ENCODE measurements at regions not wholly inside any gene's neighbourhood (a gene's known extent, or its start where the extent isn't known, plus 50 kb on each side); places are given as distances from the start of the nearest gene placed in this dataset.
"Not testable (repeated sequence)": the region's sequence is repeated elsewhere in the genome, so short reads cannot be mapped to it uniquely, and the experiment has no call there.

- DNase-seq (ENCODE audit: low read depth, low spot score) = no peak
Measured at GRCh38 chr13:83485101-83485500, 397.2 kb downstream of the SLITRK1 start.

DNA sequence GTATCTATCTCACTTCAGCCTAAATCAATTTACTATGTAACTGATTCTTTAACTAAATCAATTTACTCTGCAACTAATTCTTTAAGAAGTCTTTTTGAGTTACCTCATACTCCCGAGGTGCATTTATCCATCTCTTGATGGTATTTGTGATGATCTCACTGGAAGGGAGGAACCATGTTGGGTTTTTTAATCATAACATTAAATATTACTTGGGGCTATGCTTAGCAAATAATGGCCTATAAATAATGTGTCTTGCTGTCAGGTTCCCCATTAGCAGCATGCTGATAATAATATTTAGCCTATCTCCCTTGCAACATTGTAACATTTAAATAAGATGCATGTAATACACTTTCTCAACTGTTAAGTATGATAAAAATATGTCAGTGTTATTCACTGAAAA is 411.3 kb downstream of the SLITRK1 start:
- no peak for DNase-seq (ENCODE audit: low read depth, low spot score)

GRCh38 chr13:83470133-83470797 is 412.0 kb downstream of the SLITRK1 start:
- no peak for DNase-seq (ENCODE audit: low read depth, low spot score)

GRCh38 chr13:83453723-83454122 is 428.6 kb downstream of the SLITRK1 start:
- DNase-seq (ENCODE audit: low read depth, low spot score) = no peak

- DNase-seq (ENCODE audit: low read depth, low spot score) = no peak
Measured at GRCh38 chr13:83453300-83453699, 429.0 kb downstream of the SLITRK1 start.

DNA sequence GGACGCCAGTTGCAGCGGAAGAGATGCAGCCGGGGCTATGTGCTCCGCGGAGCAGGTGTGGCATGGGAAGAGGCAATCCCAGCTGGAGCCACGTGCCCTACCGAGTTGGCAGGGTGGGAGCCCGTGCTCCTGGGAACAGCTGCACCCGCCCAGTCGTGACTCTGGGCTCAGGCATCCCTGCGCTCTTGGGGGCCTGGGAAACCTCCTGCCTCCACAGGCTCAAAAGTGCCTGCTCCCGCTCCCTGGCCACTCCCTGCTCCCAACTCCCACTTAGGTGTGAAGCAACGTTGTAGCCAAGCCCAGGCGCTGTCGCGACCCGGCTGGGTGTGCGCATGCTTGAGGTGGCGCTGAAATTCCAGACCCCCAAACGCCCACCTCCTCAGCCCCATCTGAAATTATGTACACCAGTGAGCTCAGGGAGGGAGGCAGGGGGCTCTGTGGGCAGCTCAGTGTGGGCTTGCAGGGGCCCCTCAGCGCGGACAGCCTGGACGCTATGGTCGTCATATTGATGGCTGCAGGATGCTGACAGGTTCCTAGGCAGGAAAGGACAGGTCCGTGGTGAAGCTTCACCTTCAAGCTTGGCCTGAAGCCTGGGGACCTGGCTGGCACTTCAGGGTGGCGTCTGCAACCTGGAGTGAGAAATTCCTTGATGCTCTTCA is 429.9 kb downstream of the SLITRK1 start:
- DNase-seq (ENCODE audit: low read depth, low spot score) = no peak

DNA sequence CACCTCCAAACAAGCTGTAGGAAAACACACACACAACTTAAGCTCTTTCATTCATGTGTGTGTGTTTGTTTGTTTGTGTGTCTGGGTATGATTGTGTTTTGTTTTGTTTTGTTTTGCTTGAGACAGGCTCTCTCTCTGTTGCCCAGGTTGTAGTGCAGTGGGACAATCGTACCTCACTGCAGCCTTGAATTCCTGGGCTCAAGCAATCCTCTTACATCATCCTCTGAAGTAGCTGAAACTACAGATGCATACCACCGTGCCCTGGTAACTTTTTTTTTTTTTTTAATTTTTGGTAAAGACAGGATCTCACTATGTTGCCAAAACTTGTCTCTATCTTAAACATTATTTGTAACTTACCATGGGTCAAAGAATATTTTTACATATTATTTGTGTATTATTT is 431.7 kb downstream of the SLITRK1 start:
- DNase-seq (ENCODE audit: low read depth, low spot score) = no peak

DNA sequence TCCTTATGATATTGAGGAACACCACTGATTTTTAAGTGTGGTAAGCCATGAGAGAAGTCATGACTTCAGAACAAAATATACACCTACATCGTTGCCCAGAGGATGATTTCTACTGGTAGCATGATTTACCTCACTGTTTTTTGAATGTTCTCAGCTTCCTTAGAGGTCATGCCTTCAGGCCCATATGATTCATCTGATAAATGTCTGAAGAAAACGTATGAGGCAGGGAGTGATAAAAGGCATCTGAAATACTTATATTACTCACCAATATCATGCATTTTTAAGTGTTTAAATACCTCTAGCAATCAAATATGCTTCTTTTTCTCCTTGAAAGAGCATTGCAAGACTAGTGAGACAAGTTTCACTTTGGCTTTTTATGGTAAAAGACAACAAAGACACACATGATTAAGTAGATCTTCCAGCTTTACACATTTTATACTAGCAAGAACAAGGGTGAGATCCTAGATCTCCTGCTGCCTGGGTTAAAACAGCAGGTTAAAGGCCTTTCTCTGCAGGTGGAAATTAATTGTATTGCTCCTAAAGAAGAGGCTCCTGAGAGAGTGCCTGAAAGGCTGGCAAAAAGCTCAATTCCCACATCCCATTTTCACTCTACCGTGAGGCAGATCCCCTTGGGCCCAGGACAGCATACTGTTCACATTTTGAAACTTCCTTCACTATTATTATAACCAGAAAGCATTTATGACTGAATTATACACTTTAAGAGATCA is 432.4 kb downstream of the SLITRK1 start:
- no peak for DNase-seq (ENCODE audit: low read depth, low spot score)

- no peak for DNase-seq (ENCODE audit: low read depth, low spot score)
Measured at GRCh38 chr13:83440465-83440864, 441.8 kb downstream of the SLITRK1 start.

DNA sequence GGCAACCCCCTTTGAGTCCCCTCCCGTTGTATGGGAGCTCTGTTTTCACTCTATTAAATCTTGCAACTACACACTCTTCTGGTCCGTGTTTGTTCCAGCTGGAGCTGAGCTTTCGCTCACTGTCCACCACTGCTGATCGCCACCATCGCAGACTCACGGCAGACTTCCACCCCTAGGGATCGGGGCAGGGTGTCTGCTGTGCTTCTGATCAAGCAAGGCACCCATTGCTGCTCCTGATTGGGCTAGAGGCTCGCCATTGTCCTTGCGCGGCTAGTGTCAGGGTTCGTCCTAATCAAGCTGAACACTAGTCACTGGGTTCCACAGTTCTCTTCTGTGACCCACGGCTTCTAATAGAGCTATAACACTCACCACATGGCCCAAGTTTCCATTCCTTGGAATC is 442.8 kb downstream of the SLITRK1 start:
- not testable (repeated sequence) for DNase-seq (ENCODE audit: low read depth, low spot score)

DNA sequence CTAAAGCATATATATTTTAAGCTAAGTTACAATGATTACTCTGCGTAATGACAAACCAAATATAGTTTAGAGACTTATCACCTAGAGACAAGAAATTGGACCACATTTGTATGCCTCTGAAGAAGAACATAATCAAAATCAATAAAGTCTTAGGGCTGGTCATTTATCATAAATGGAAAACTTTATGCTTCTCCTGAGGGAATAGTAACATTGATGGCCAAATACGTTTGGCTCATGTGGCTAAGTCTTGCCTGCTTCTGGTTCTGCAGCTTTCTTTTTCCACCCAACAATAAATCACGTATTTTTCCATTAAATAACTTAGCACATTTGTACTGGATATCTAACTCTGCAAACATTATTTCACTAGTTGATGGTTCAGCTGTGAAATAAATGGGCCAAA is 458.4 kb downstream of the SLITRK1 start:
- DNase-seq (ENCODE audit: low read depth, low spot score) = no peak

DNA sequence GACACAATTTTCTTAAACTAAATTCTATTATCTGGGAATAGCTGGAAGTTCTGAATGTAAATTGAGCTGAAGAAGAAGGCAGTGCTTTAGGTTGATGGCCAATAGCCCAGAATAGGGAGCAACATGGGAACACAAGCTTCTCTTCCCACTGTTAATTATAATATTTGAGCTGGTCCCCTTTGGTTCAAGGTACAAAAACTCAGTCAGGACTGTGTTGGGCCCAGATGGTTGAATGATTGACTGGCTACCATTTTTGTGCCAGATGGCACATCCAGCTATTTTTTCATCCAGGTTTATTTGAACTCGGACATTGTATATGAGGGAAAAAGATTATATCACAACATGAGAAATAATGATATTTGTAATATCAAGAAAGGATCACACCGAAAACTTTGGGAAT is 458.9 kb downstream of the SLITRK1 start:
- DNase-seq (ENCODE audit: low read depth, low spot score) = no peak

GRCh38 chr13:83414393-83414792 is 467.9 kb downstream of the SLITRK1 start:
- no peak for DNase-seq (ENCODE audit: low read depth, low spot score)

DNA sequence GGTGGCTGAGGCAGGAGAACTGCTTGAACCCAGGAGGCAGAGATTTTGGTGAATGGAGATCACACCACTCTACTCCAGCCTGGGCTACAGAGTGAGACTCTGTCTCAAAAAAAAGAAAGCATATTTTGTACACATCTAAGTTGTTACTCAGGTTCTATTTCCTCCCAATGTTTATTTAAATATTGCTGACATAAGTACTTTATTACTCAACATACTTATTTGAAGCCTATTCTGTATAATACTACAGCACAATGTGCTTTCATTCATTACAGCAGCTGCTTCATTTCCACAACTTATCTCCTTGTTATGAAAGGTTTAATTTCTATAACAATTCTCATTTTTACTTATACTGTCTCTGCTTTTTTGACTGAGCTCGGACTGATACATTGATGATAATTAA is 495.7 kb downstream of the SLITRK1 start:
- no peak for DNase-seq (ENCODE audit: low read depth, low spot score)

DNA sequence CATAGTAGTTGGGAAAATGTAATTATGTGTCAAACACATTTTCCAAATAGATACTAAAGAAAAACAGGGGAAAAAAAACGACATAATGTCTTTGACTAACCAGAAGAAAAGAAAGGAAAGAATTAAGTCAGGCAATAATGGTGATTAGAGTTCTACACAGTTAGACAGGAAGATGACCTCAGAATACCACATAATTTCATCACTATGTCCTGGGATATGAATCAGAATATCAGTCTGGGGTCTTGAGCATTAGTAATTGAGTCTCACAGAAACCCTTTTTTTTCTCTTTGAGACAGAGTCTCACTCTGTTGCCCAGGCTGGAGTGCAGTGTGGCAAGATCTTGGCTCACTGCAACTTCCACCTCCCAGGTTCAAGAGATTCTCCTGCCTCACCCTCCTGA is 503.4 kb downstream of the SLITRK1 start:
- no peak for DNase-seq (ENCODE audit: low read depth, low spot score)

DNA sequence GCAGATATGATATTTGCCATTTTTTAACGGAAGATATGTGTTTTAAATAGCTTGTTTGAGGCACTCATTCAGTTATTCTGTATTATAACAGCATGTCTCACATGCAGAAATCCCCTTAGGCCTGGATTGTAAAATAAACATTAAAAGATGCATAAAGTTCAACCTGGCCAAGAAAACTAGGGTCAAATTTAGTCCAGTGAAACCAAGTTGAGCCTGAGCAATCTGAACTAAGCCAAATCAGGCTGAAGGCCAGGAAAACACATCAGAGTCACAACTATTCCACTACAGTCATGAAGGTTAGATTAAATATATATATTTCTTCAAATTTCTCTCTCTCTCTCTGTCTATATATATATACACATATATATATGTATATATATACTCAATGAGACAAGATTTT is 504.8 kb downstream of the SLITRK1 start:
- DNase-seq (ENCODE audit: low read depth, low spot score) = no peak

DNA sequence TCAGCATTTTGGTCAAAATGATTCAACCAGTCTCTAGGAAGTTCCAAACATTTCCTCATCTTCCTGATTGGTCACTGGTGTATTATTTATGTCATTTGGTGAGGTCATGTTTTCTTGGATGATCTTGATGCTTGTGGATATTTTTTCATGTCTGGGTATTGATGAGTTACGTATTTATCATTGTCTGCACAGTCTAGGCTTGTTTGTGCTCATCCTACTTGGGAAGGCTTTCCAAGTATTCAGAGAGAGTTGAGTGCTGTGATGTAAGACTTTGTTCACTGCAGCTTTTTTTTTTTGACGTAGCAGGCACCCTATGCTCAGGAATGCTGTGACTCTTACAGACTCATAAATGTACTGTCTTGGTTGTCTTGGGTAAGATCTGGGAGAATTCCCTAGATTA is 509.5 kb downstream of the SLITRK1 start:
- no peak for DNase-seq (ENCODE audit: low read depth, low spot score)

DNA sequence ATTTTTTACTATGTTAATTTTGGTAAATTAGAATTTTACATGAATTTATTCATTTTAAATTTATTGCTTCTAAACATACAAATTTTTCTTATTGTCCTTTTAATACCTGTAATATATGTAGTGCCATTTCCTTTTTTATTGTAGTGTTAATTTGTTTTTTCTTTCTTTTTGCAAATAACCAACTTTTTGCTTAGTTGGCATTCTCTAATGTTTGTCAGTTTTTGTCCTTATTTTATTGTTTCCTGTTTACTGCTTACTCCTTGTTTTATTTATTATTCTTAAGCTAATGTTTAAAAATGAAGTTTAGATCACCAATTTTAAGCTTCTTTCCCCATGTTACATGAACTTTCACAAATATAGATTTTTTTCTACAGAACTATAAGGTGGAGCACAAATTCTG is 516.6 kb downstream of the SLITRK1 start:
- no peak for DNase-seq (ENCODE audit: low read depth, low spot score)

- DNase-seq (ENCODE audit: low read depth, low spot score) = no peak
Measured at GRCh38 chr13:83355041-83355440, 527.2 kb downstream of the SLITRK1 start.

DNA sequence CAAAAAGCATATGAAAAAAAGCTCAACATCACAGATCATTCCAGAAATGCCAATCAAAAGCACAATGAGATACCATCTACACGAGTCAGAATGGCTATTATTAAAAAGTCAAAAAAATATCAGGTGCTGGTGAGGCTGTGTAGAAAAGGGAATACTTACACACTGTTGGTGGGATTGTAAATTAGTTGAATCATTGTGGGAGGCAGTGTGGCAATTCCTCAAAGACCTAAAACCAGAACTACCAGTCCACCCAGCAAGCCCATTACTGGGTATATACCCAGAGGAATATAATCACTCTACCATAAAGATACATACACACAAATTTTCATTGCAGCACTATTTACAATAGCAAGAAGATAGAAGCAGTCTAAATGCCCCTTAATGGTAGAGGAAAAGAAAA is 529.9 kb downstream of the SLITRK1 start:
- no peak for DNase-seq (ENCODE audit: low read depth, low spot score)

DNA sequence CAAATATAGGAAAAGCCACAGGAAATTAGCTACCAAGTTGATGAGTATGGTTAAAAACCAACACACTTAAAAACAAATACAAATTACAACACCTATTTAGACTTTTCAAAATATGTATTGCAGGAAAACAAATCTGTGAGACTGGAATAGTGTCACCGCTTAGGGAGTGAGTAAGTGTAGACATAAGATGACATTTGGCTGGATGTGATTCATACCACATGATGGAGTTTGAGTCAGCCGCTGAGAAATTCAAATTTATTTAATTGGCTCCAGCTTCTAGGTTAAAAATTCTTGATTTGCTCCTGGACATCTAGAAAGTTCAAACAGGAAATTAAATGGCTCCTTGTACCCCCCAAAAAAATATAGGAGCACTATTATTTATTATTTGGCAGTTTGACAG is 531.7 kb downstream of the SLITRK1 start:
- DNase-seq (ENCODE audit: low read depth, low spot score) = no peak

DNA sequence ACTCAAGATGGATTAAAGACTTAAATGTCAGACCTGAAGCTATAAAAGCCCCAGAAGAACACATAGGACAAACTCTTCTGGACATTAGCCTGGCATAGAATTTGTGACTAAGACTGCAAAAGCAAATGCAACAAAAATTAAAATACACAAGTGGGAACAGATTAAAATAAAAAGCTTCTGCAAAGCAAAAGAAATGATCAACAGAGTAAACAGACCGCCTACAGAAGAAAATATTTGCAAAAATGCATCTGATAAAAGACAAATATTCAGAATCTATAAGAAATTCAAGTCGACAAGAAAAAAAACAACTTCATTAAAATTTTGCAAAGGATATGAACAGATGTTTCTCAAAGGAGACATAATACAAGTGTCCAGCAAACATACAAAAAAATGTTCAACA is 537.8 kb downstream of the SLITRK1 start:
- no peak for DNase-seq (ENCODE audit: low read depth, low spot score)

DNA sequence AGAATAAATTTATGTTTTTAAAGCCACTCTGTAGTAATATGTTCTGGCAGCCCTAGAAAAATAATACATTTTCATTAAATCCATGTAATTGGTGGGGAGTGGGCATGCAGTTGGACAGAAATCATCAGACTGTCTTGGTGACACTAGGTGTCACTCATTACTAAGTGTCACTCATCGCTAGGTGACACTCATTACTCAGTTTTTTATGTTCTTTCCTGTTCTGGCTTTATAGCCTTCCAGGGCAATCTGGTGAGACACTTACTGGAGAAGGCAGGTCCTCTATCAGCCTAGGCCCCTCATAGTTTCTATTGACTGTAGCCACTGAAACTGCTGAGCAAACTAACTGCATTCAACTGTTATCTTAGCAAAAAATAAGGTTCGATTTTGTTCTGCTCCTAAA is 542.1 kb downstream of the SLITRK1 start:
- DNase-seq (ENCODE audit: low read depth, low spot score) = no peak
